Mesendoderm (in vitro differentiated cells): ENCODE measurements at regions not wholly inside any gene's neighbourhood (a gene's known extent, or its start where the extent isn't known, plus 50 kb on each side); places are given as distances from the start of the nearest gene placed in this dataset.

Source experiments
- DNase-seq: peaks from one replicate; pipeline ENCODE4 v3.0.0; 2013
- H2AK5ac ChIP-seq: 2 replicates; pipeline ENCODE4 v1.6.1; 2013; ENCODE audit warnings: low read length, inconsistent platforms
- H2BK120ac ChIP-seq: 2 replicates; pipeline ENCODE4 v1.6.1; 2013; ENCODE audit warnings: low read depth, mild to moderate bottlenecking, low read length, moderate library complexity, mixed read lengths
- H2BK15ac ChIP-seq: replicated peaks from 2 replicates; pipeline ENCODE4 v1.6.1; 2013; ENCODE audit warnings: low read depth, mild to moderate bottlenecking, moderate library complexity
- H2BK5ac ChIP-seq: 2 replicates; pipeline ENCODE4 v1.6.1; 2013; ENCODE audit warnings: low read length, inconsistent platforms
- H3K18ac ChIP-seq: 2 replicates; pipeline ENCODE4 v1.6.1; 2013; ENCODE audit warnings: mild to moderate bottlenecking, low read length, mixed read lengths
- H3K23ac ChIP-seq: one replicate; pipeline ENCODE4 v1.6.1; 2013; ENCODE audit warnings: low read length
- H3K27ac ChIP-seq: 2 replicates; pipeline ENCODE4 v1.5.1; 2013; ENCODE audit warnings: low read depth, mild to moderate bottlenecking, inconsistent platforms, low read length, moderate library complexity
- H3K27me3 ChIP-seq: 2 replicates; pipeline ENCODE4 v1.6.1; 2013; ENCODE audit warnings: low read length, control low read depth, mild to moderate bottlenecking, inconsistent platforms; ENCODE audit not compliant: insufficient read depth, poor library complexity
- H3K36me3 ChIP-seq: 2 replicates; pipeline ENCODE4 v1.6.1; 2013; ENCODE audit warnings: low read length, inconsistent platforms; ENCODE audit not compliant: control insufficient read depth, insufficient read depth
- H3K4ac ChIP-seq: one replicate; pipeline ENCODE4 v1.6.1; 2013; ENCODE audit warnings: low read depth, mild to moderate bottlenecking, low read length, moderate library complexity
- H3K4me1 ChIP-seq: 2 replicates; pipeline ENCODE4 v1.6.1; 2013; ENCODE audit warnings: low read depth, low read length, inconsistent platforms; ENCODE audit not compliant: control insufficient read depth
- H3K4me2 ChIP-seq: 2 replicates; pipeline ENCODE4 v1.6.1; 2013; ENCODE audit warnings: low read length
- H3K4me3 ChIP-seq: 2 replicates; pipeline ENCODE4 v1.5.1; 2013; ENCODE audit warnings: mild to moderate bottlenecking, low read length
- H3K56ac ChIP-seq: one replicate; pipeline ENCODE4 v1.6.1; 2013; ENCODE audit warnings: low read length
- H3K79me1 ChIP-seq: 2 replicates; pipeline ENCODE4 v1.6.1; 2013; ENCODE audit warnings: low read length, inconsistent platforms
- H3K79me2 ChIP-seq: 2 replicates; pipeline ENCODE4 v1.6.1; 2013; ENCODE audit warnings: mild to moderate bottlenecking, low read length; ENCODE audit not compliant: control insufficient read depth, insufficient read depth
- H3K9ac ChIP-seq: 2 replicates; pipeline ENCODE4 v1.6.1; 2013; ENCODE audit warnings: low read length, inconsistent platforms
- H4K5ac ChIP-seq: one replicate; pipeline ENCODE4 v1.6.1; 2013; ENCODE audit warnings: low read length
- H4K8ac ChIP-seq: one replicate; pipeline ENCODE4 v1.6.1; 2013; ENCODE audit warnings: low read depth, mild to moderate bottlenecking, control low read depth, low read length, moderate library complexity
- WGBS: extraction: QIAGEN DNeasy Blood & Tissue Kit; methylation state at CpG from one replicate; pipeline ENCODE4 v1.1.7; 2013; ENCODE audit warnings: low lambda C conversion rate, missing lambda C conversion rate; ENCODE audit not compliant: insufficient coverage; ENCODE audit errors: extremely low coverage; 5-methylcytosine and 5-hydroxymethylcytosine counted together

DNA sequence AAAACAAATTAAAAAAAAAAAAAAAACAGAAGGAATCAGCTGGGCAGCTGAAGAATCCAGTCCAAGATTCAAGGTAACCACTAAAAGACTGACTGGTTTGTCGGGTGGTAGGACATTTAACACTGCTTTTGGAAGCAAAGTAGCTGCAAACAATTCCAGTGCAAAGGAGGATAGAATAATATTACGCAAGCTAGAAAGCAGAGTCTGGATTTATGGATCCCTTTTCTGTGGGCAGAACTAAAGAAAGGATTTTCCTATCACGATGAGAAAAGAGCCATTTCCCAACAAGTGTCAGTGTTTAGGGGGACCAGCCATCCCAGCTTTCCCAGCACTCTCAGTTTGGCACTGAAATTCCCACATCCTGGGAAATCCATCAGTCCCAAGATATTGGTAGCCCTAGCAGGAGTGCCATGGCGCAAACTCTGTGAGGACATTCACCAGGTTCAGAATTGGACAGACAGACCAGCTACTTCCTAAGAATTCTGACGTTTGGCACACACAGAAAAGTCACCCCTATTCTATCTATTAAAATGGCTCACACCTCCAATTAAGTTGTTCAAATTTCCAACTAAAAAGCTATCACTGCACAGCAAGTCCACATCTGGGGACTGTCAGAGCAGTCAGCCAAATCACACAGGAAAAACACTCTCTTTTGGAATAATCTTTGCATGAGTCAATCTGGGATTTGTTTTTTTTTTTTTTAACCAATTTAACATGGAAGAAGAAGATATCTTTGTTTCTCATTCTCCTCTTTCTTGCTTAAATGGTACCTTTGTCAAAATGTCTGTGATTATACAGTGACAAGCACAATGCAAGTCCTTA lies 356.8 kb upstream of the ARID1B start:
- Histone ChIP-seq H3K18ac (no peak overlapping the region), H3K9ac (no peak overlapping the region), H2BK15ac (no peak overlapping the region), H3K79me1 (no peaks in the 10 kb centered on the region), H3K4me3 (no peak overlapping the region), H4K5ac (no peak overlapping the region), H2BK5ac (no peak overlapping the region), H3K27me3 (no peaks in the 10 kb centered on the region), H2BK120ac (no peak overlapping the region), H3K23ac (no peak overlapping the region), H4K8ac (no peak overlapping the region), H2AK5ac (no peak overlapping the region), H3K79me2 (no peaks in the 10 kb centered on the region), H3K4me2 (no peak overlapping the region), H3K27ac (no peak overlapping the region), H3K4ac (no peak overlapping the region), H3K56ac (no peak overlapping the region), H3K4me1 (peaks cover 2% of the 10 kb centered on the region), H3K36me3 (no peaks in the 10 kb centered on the region)
- no peak for DNase-seq
- WGBS, result no CpG with 5 or more reads among the region's 5 CpGs

DNA sequence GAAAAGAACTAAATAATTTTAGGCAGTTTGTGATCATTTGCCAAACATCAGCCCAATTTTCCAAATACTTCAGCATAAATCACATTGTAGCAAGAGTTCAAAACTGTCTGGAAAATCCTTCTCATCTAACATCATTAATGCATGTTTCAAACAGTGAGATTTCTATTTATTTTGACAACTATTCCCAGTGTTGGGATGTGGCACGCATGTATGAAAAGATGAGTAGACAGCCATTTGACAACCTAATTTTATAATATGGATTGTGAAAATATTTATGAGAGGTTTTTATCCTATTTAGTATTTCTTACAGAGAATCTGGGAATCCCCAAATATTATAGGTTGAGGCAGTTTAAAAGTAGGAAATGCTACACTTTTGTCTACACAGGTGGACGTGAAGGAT lies 357.6 kb upstream of the ARID1B start:
- Histone ChIP-seq H3K79me2 (no peaks in the 10 kb centered on the region), H2AK5ac (no peak overlapping the region), H3K9ac (no peak overlapping the region), H4K8ac (no peak overlapping the region), H3K79me1 (no peaks in the 10 kb centered on the region), H3K56ac (no peak overlapping the region), H3K4me3 (no peak overlapping the region), H2BK15ac (no peak overlapping the region), H4K5ac (no peak overlapping the region), H3K4ac (no peak overlapping the region), H2BK120ac (no peak overlapping the region), H3K27ac (no peak overlapping the region), H2BK5ac (no peak overlapping the region), H3K18ac (no peak overlapping the region), H3K23ac (no peak overlapping the region), H3K4me1 (peaks cover 2% of the 10 kb centered on the region), H3K36me3 (no peaks in the 10 kb centered on the region), H3K27me3 (no peaks in the 10 kb centered on the region), H3K4me2 (no peak overlapping the region)
- no CpG with 5 or more reads among the region's 2 CpGs for WGBS
- DNase-seq, result no peak

GRCh38 chr6:156418253-156418652 lies 358.9 kb upstream of the ARID1B start:
- Histone ChIP-seq H2BK15ac (no peak overlapping the region), H3K4ac (no peak overlapping the region), H3K18ac (no peak overlapping the region), H3K36me3 (no peaks in the 10 kb centered on the region), H2BK5ac (no peak overlapping the region), H4K5ac (no peak overlapping the region), H3K23ac (no peak overlapping the region), H2AK5ac (no peak overlapping the region), H3K27ac (no peak overlapping the region), H3K4me3 (no peak overlapping the region), H4K8ac (no peak overlapping the region), H2BK120ac (no peak overlapping the region), H3K4me1 (no peaks in the 10 kb centered on the region), H3K79me1 (no peaks in the 10 kb centered on the region), H3K56ac (no peak overlapping the region), H3K79me2 (no peaks in the 10 kb centered on the region), H3K4me2 (no peak overlapping the region), H3K27me3 (no peaks in the 10 kb centered on the region), H3K9ac (no peak overlapping the region)
- no peak for DNase-seq
- WGBS, result no CpG with 5 or more reads among the region's 1 CpG

DNA sequence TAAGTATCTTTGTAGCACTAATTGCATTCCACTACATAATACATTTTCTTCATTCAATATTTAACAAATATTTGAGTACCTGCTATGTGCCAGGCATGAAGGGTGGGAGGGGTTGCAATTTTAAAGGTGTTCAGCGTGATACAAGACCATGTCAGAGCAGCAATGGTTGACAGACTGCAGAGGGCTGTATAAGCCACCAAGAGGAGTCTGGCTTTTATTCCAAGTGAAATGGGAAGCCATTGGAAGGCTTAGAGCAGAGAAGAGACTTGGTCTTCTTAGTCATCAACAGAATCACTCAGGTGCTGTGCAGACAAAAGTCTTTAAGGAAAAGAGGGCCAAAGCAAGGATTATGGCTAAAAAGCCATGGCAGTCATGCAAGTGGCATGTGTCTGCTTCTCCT lies 360.8 kb upstream of the ARID1B start:
- WGBS, result no CpG with 5 or more reads among the region's 1 CpG
- H3K79me1 ChIP-seq, result no peaks in the 10 kb centered on the region
- no peak overlapping the region for H4K5ac ChIP-seq
- DNase-seq, result no peak
- no peak overlapping the region for H3K27ac ChIP-seq
- no peaks in the 10 kb centered on the region for H3K36me3 ChIP-seq
- H3K4me2 ChIP-seq, result no peak overlapping the region
- H3K18ac ChIP-seq, result no peak overlapping the region
- H3K79me2 ChIP-seq, result no peaks in the 10 kb centered on the region
- no peak overlapping the region for H2AK5ac ChIP-seq
- no peak overlapping the region for H2BK15ac ChIP-seq
- no peak overlapping the region for H3K56ac ChIP-seq
- H3K27me3 ChIP-seq, result no peaks in the 10 kb centered on the region
- no peak overlapping the region for H2BK120ac ChIP-seq
- no peak overlapping the region for H2BK5ac ChIP-seq
- H4K8ac ChIP-seq, result no peak overlapping the region
- no peak overlapping the region for H3K9ac ChIP-seq
- H3K4ac ChIP-seq, result no peak overlapping the region
- H3K23ac ChIP-seq, result no peak overlapping the region
- no peak overlapping the region for H3K4me3 ChIP-seq
- H3K4me1 ChIP-seq, result no peaks in the 10 kb centered on the region

- no peaks in the 10 kb centered on the region for H3K4me1 ChIP-seq
- no peak for DNase-seq
- no peaks in the 10 kb centered on the region for H3K79me1 ChIP-seq
These were observed 364.0 kb upstream of the ARID1B start for GRCh38 chr6:156413154-156413553.

GRCh38 chr6:156410649-156411048 lies 366.5 kb upstream of the ARID1B start:
- Histone ChIP-seq H3K4ac (no peak overlapping the region), H3K79me2 (no peaks in the 10 kb centered on the region), H3K4me1 (no peaks in the 10 kb centered on the region), H3K18ac (no peak overlapping the region), H2AK5ac (no peak overlapping the region), H3K27ac (no peak overlapping the region), H3K4me2 (no peak overlapping the region), H2BK120ac (no peak overlapping the region), H2BK15ac (no peak overlapping the region), H3K79me1 (no peaks in the 10 kb centered on the region), H3K4me3 (no peak overlapping the region), H3K9ac (no peak overlapping the region), H3K27me3 (no peaks in the 10 kb centered on the region), H3K56ac (no peak overlapping the region), H4K8ac (no peak overlapping the region), H3K36me3 (no peaks in the 10 kb centered on the region), H4K5ac (no peak overlapping the region), H2BK5ac (no peak overlapping the region), H3K23ac (no peak overlapping the region)
- no peak for DNase-seq

More at GRCh38 chr6:156413154-156413553, 364.0 kb upstream of the ARID1B start:
- H4K5ac ChIP-seq, result no peak overlapping the region
- no peaks in the 10 kb centered on the region for H3K27me3 ChIP-seq
- WGBS, result no CpG with 5 or more reads among the region's 2 CpGs
- H3K4me2 ChIP-seq, result no peak overlapping the region
- H3K36me3 ChIP-seq, result no peaks in the 10 kb centered on the region
- H3K56ac ChIP-seq, result no peak overlapping the region
- H2BK5ac ChIP-seq, result no peak overlapping the region
- no peak overlapping the region for H2BK120ac ChIP-seq
- H3K9ac ChIP-seq, result no peak overlapping the region
- no peak overlapping the region for H2AK5ac ChIP-seq
- H3K79me2 ChIP-seq, result no peaks in the 10 kb centered on the region
- H3K27ac ChIP-seq, result no peak overlapping the region
- no peak overlapping the region for H3K23ac ChIP-seq
- H4K8ac ChIP-seq, result no peak overlapping the region
- H3K4me3 ChIP-seq, result no peak overlapping the region
- no peak overlapping the region for H3K18ac ChIP-seq
- H3K4ac ChIP-seq, result no peak overlapping the region
- H2BK15ac ChIP-seq, result no peak overlapping the region
